B cell (primary cell): ENCODE measurements at regions not wholly inside any gene's neighbourhood (a gene's known extent, or its start where the extent isn't known, plus 50 kb on each side); places are given as distances from the start of the nearest gene placed in this dataset.

Source experiments
- ATAC-seq: fragments of 200-7000 bp; cut with Tn5 transposase; one replicate; pipeline ENCODE4 v1.10.0; 2021; ENCODE audit warnings: low read depth, mild to moderate bottlenecking, moderate number of reproducible peaks, moderate library complexity
- CTCF ChIA-PET: fragments of 350-600 bp; sonication (Branson Sonifier 250); formaldehyde crosslinking; loops from one replicate; lab custom pipeline; 2021; ENCODE audit warnings: antibody characterized with exemption, inconsistent platforms; lab: Charles Lee
- POLR2A ChIA-PET: fragments of 350-600 bp; sonication (Branson Sonifier 250); formaldehyde crosslinking; loops from one replicate; lab custom pipeline; 2021; ENCODE audit warnings: antibody characterized with exemption; lab: Charles Lee
- DNase-seq: peaks from one replicate; pipeline ENCODE4 v3.0.0; 2013
- H2AFZ ChIP-seq: 2 replicates; pipeline ENCODE4 v1.6.1; 2012; ENCODE audit warnings: mild to moderate bottlenecking, low read depth, low read length; ENCODE audit not compliant: insufficient read depth, poor library complexity, severe bottlenecking
- H3K27ac ChIP-seq, 2 donors: 1 replicate in 1 of 2; 2 replicates in 1 of 2; pipeline ENCODE4 v1.5.1; 2012 to 2013; ENCODE audit warnings: low read length in 2 of 2, mild to moderate bottlenecking in 2 of 2, moderate library complexity in 1 of 2
- H3K27me3 ChIP-seq, 4 experiments: fragments of 200-600 bp in 1 of 4; sonication (generic) in 1 of 4; replicated peaks in 1 of 4; 1 replicate in 2 of 4; 2 replicates in 2 of 4; pipeline versions ENCODE4 v1.6.1 to v1.7.0; 2013 to 2016; ENCODE audit warnings: low read length in 3 of 4, mild to moderate bottlenecking in 2 of 4, mixed read lengths in 1 of 4, moderate library complexity in 1 of 4; ENCODE audit not compliant: insufficient read depth in 4 of 4, control insufficient read depth in 3 of 4; ENCODE audit errors: control extremely low read depth in 1 of 4
- H3K36me3 ChIP-seq, 2 experiments: replicated peaks in 1 of 2; 1 replicate in 1 of 2; 2 replicates in 1 of 2; pipeline versions ENCODE4 v1.6.1 to v1.7.1; 2013; ENCODE audit warnings: low read length in 1 of 2; ENCODE audit not compliant: insufficient read depth in 2 of 2, control insufficient read depth in 1 of 2; ENCODE audit errors: control extremely low read depth in 1 of 2, extremely low read depth in 1 of 2
- H3K4me1 ChIP-seq, 2 donors: fragments of 200-600 bp in 1 of 2; sonication (generic) in 1 of 2; 1 replicate in 1 of 2; 2 replicates in 1 of 2; pipeline versions ENCODE4 v1.5.1 to v1.6.1; 2013 to 2017; ENCODE audit warnings: low read length in 2 of 2; ENCODE audit not compliant: control insufficient read depth in 2 of 2, insufficient read depth in 2 of 2
- H3K4me2 ChIP-seq: replicated peaks from 2 replicates; pipeline ENCODE3; 2012; ENCODE audit warnings: mild to moderate bottlenecking, low read depth, low read length; ENCODE audit not compliant: poor library complexity, severe bottlenecking
- H3K4me3 ChIP-seq, 5 experiments: fragments of 200-600 bp in 1 of 5; sonication (generic) in 1 of 5; 1 replicate in 3 of 5; 2 replicates in 2 of 5; pipeline versions ENCODE4 v1.5.1 to v1.7.0; 2011 to 2016; ENCODE audit warnings: low read length in 4 of 5, mild to moderate bottlenecking in 4 of 5, low read depth in 2 of 5, control low read depth in 1 of 5, moderate library complexity in 1 of 5; ENCODE audit not compliant: insufficient read depth in 1 of 5; ENCODE audit errors: control extremely low read depth in 1 of 5, extremely low read depth in 1 of 5
- H3K79me2 ChIP-seq: fragments of 200-600 bp; sonication (generic); one replicate; pipeline ENCODE4 v1.6.0; 2016; ENCODE audit warnings: low read length; ENCODE audit not compliant: control insufficient read depth, insufficient read depth
- H3K9ac ChIP-seq: fragments of 200-600 bp; sonication (generic); 2 replicates; pipeline ENCODE4 v1.6.1; 2017; ENCODE audit warnings: mild to moderate bottlenecking, low read length, moderate library complexity
- H3K9me3 ChIP-seq, 3 donors: one replicate each; pipeline versions ENCODE4 v1.6.1 to v1.7.1; 2013; ENCODE audit warnings: low read length in 2 of 3; ENCODE audit not compliant: control insufficient read depth in 2 of 3, insufficient read depth in 1 of 3; ENCODE audit errors: control extremely low read depth in 1 of 3
- H4K20me1 ChIP-seq: 2 replicates; pipeline ENCODE4 v1.6.0; 2012; ENCODE audit warnings: mild to moderate bottlenecking, low read length; ENCODE audit not compliant: insufficient read depth, control insufficient read depth, poor library complexity, severe bottlenecking
- H3K27ac Mint-ChIP-seq: one replicate; pipeline ENCODE4 v1.8.0; 2021; ENCODE audit warnings: mixed read lengths
- H3K27me3 Mint-ChIP-seq: one replicate; pipeline ENCODE4 v1.8.0; 2021; ENCODE audit warnings: mixed read lengths
- H3K4me1 Mint-ChIP-seq: one replicate; pipeline ENCODE4 v1.8.0; 2021; ENCODE audit warnings: mixed read lengths
- H3K4me3 Mint-ChIP-seq: one replicate; pipeline ENCODE4 v1.8.0; 2021; ENCODE audit warnings: mixed read lengths
- H3K9me3 Mint-ChIP-seq: one replicate; pipeline ENCODE4 v1.8.0; 2022; ENCODE audit warnings: mixed read lengths; ENCODE audit not compliant: insufficient read depth
- EZH2 ChIP-seq: IDR thresholded peaks from 2 replicates; pipeline ENCODE4 v1.6.1; 2012; ENCODE audit warnings: borderline replicate concordance, low read depth, mild to moderate bottlenecking, moderate library complexity, low read length; ENCODE audit not compliant: insufficient read depth, poor library complexity, severe bottlenecking
- WGBS: methylation state at CpG from one replicate; pipeline ENCODE4 v1.1.5; 2013; ENCODE audit warnings: missing lambda C conversion rate; ENCODE audit not compliant: insufficient coverage; 5-methylcytosine and 5-hydroxymethylcytosine counted together
- intact Hi-C: fragments of 100-400 bp; cut with micrococcal nuclease; formaldehyde crosslinking; loops from one replicate; pipeline ENCODE4 v1.10.0; 2022
- TF ChIP-seq, protein P1 (sequence below): fragments of 200-600 bp; IDR thresholded peaks from one replicate; pipeline ENCODE4 v1.8.0; 2022; ENCODE audit warnings: antibody characterized with exemption, mild to moderate bottlenecking

DNA sequence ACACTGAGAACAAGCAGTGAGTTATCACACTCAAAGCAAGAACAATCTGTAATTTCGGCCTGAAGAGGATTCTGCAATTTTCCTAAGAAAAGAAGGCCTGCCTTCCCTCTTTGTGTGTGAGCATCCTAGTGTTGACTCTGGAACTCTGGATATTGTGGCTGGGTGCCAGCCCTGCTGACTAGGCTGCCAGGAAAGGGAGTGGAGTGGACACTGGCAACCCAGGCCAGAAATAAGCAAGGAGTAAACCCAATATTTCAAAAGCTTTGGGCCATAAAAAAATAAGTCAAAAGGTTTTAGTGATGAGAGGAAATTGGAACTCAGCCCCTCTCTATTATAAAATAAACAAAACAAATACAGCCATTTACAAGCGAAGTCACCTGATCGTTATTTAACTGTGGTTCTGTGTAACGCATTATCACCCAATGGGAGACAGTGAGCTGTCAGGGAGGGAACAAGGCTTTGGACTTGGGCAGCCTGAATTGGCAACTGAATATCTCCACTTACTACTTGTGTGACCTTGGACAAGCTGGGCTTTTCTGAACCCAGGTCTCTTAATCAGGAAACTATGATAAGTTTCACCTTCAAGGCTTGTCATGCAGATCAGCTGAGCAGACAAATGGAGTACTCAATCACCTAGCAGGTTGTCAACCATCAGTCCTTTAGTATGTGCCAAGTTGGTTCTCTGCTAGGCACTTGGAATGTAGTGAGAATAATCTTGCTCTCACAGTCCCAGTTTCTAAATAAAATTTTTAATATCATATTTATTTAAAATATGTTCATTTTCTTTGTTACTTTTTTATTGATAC, 196.2 kb downstream of the PAX1 start:
- H3K27me3 Mint-ChIP-seq = no peaks in the 10 kb centered on the region
- TF ChIP-seq, protein P1, sequence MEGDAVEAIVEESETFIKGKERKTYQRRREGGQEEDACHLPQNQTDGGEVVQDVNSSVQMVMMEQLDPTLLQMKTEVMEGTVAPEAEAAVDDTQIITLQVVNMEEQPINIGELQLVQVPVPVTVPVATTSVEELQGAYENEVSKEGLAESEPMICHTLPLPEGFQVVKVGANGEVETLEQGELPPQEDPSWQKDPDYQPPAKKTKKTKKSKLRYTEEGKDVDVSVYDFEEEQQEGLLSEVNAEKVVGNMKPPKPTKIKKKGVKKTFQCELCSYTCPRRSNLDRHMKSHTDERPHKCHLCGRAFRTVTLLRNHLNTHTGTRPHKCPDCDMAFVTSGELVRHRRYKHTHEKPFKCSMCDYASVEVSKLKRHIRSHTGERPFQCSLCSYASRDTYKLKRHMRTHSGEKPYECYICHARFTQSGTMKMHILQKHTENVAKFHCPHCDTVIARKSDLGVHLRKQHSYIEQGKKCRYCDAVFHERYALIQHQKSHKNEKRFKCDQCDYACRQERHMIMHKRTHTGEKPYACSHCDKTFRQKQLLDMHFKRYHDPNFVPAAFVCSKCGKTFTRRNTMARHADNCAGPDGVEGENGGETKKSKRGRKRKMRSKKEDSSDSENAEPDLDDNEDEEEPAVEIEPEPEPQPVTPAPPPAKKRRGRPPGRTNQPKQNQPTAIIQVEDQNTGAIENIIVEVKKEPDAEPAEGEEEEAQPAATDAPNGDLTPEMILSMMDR = no peak
- TF ChIP-seq EZH2 = no peak
- peaks cover 0 to 22% (median 0%) of the 10 kb centered on the region in 3 donors for H3K9me3 ChIP-seq
- H3K4me1 Mint-ChIP-seq = no peaks in the 10 kb centered on the region
- H3K27me3 ChIP-seq = no peaks in the 10 kb centered on the region
- DNase-seq (no peak), ATAC-seq (no peak)
- no peak overlapping the region for H3K9ac ChIP-seq
- no peak overlapping the region for H3K4me3 ChIP-seq
- H3K4me3 Mint-ChIP-seq = no peak overlapping the region
- H3K36me3 ChIP-seq = no peaks in the 10 kb centered on the region
- H3K27ac Mint-ChIP-seq = no peak overlapping the region
- H3K9me3 Mint-ChIP-seq = peaks cover 7% of the 10 kb centered on the region
- no peak overlapping the region for H2AFZ ChIP-seq
- no peaks in the 10 kb centered on the region for H3K4me1 ChIP-seq
- no peaks in the 10 kb centered on the region for H3K79me2 ChIP-seq
- H3K4me2 ChIP-seq = no peak overlapping the region
- no peaks in the 10 kb centered on the region for H4K20me1 ChIP-seq
- ChIA-PET CTCF (no interaction called here), POLR2A (no interaction called here)
- 100% methylated on average over 3 of the region's 4 CpGs for WGBS
- intact Hi-C loops = no loop called here
- H3K27ac ChIP-seq = no peak overlapping the region

DNA sequence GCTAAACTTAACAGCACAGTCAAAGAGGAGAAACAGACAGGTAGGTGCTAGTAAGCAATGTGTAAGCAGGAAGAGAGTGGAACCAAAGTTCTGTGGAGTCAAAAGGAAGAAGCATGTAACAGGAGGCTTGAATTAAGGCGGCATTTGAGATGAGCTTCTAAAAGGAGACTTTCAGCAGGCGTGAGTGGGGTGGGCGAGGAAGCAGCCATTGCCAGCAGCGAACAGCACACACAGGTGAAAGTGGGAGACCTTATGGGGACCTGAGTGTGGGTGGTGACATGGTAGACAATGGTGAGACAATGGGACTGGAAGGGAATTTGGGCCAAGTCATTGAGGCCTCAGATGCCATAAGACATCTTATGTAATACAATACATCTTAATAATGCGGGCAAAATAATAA, 195.0 kb downstream of the PAX1 start:
- Histone ChIP-seq H4K20me1 (no peaks in the 10 kb centered on the region), H3K79me2 (no peaks in the 10 kb centered on the region), H3K27ac (no peak overlapping the region), H3K4me2 (no peak overlapping the region), H3K9me3 (peaks cover 0 to 24% (median 0%) of the 10 kb centered on the region in 3 donors), H3K4me1 (no peaks in the 10 kb centered on the region), H3K27me3 (no peaks in the 10 kb centered on the region), H2AFZ (no peak overlapping the region), H3K36me3 (no peaks in the 10 kb centered on the region), H3K4me3 (no peak overlapping the region), H3K9ac (no peak overlapping the region)
- CTCF ChIA-PET = no interaction called here
- TF ChIP-seq, protein P1 = no peak
- TF ChIP-seq EZH2 = no peak
- no peaks in the 10 kb centered on the region for H3K4me1 Mint-ChIP-seq
- no peak overlapping the region for H3K4me3 Mint-ChIP-seq
- DNase-seq = no peak
- intact Hi-C loops = no loop called here
- POLR2A ChIA-PET = no interaction called here
- H3K27ac Mint-ChIP-seq = no peak overlapping the region
- 90% methylated on average over 4 of the region's 5 CpGs for WGBS
- H3K27me3 Mint-ChIP-seq = no peaks in the 10 kb centered on the region
- H3K9me3 Mint-ChIP-seq = peaks cover 7% of the 10 kb centered on the region
- no peak for ATAC-seq
